Right ventricle myocardium superior (tissue), 1 donor: ENCODE measurements at regions not wholly inside any gene's neighbourhood (a gene's known extent, or its start where the extent isn't known, plus 50 kb on each side); places are given as distances from the start of the nearest gene placed in this dataset.

ENCODE experiments used
- ATAC-seq: fragments of 200-7000 bp; cut with Tn5 transposase; one replicate; pipeline ENCODE4 v1.9.1; 2020; ENCODE audit warnings: mild to moderate bottlenecking; ENCODE audit not compliant: poor library complexity
- DNase-seq: peaks from one replicate; pipeline ENCODE4 v3.0.0-alpha.2; 2020
- intact Hi-C: fragments of 100-400 bp; cut with DNase I; formaldehyde crosslinking; loops from one replicate; pipeline ENCODE4 v1.11.2; 2022
- donor health status: DM: no; HTN: yes; CAD: no; lungs with severe emphysema.

GRCh38 chr5:165202519-165202910, 1697.1 kb downstream of the MAT2B start:
- intact Hi-C loops = no loop called here
- DNase-seq (no peak), ATAC-seq (no peak)

GRCh38 chr5:165209101-165209727, 1703.8 kb downstream of the MAT2B start:
- intact Hi-C loops = no loop called here
- DNase-seq = no peak
- ATAC-seq = no peak

GRCh38 chr5:165224366-165225045, 1719.1 kb downstream of the MAT2B start:
- ATAC-seq (no peak), DNase-seq (no peak)
- intact Hi-C loops = no loop called here

- DNase-seq (no peak), ATAC-seq (no peak)
- intact Hi-C loops = no loop called here
Measured at GRCh38 chr5:165227515-165227914, 1722.1 kb downstream of the MAT2B start.

GRCh38 chr5:165228184-165228583, 1722.8 kb downstream of the MAT2B start:
- DNase-seq (no peak), ATAC-seq (no peak)
- intact Hi-C loops = no loop called here

GRCh38 chr5:165231821-165232508, 1726.5 kb downstream of the MAT2B start:
- ATAC-seq (no peak), DNase-seq (no peak)
- intact Hi-C loops = no loop called here

GRCh38 chr5:165232509-165233028, 1727.2 kb downstream of the MAT2B start:
- ATAC-seq (no peak), DNase-seq (no peak)
- intact Hi-C loops = no loop called here

GRCh38 chr5:165241811-165242210, 1736.4 kb downstream of the MAT2B start:
- intact Hi-C loops = no loop called here
- ATAC-seq = no peak

GRCh38 chr5:165242646-165243045, 1737.2 kb downstream of the MAT2B start:
- ATAC-seq = no peak
- intact Hi-C loops = no loop called here
- DNase-seq = no peak

More at GRCh38 chr5:165241811-165242210, 1736.4 kb downstream of the MAT2B start:
- DNase-seq = no peak

GRCh38 chr5:165244407-165244806, 1739.0 kb downstream of the MAT2B start:
- ATAC-seq (no peak), DNase-seq (no peak)
- intact Hi-C loops = no loop called here

GRCh38 chr5:165258197-165258771, 1752.9 kb downstream of the MAT2B start:
- intact Hi-C loops = no loop called here
- no peak for ATAC-seq
- no peak for DNase-seq

- ATAC-seq = no peak
- no peak for DNase-seq
- intact Hi-C loops = no loop called here
Measured at GRCh38 chr5:165260426-165260825, 1755.0 kb downstream of the MAT2B start.

GRCh38 chr5:165263536-165263935, 1758.1 kb downstream of the MAT2B start:
- ATAC-seq (no peak), DNase-seq (no peak)
- intact Hi-C loops = no loop called here

GRCh38 chr5:165266939-165267338, 1761.5 kb downstream of the MAT2B start:
- DNase-seq = no peak
- ATAC-seq = no peak
- intact Hi-C loops = no loop called here

GRCh38 chr5:165272436-165272835, 1767.0 kb downstream of the MAT2B start:
- DNase-seq (no peak), ATAC-seq (no peak)
- intact Hi-C loops = no loop called here

GRCh38 chr5:165277661-165278060, 1772.2 kb downstream of the MAT2B start:
- DNase-seq (no peak), ATAC-seq (no peak)
- intact Hi-C loops = no loop called here

- DNase-seq (no peak), ATAC-seq (no peak)
- intact Hi-C loops = no loop called here
Measured at GRCh38 chr5:165282491-165282890, 1777.1 kb downstream of the MAT2B start.

- no peak for ATAC-seq
Measured at GRCh38 chr5:165286692-165287091, 1781.3 kb downstream of the MAT2B start.

GRCh38 chr5:165290535-165290934, 1785.1 kb downstream of the MAT2B start:
- DNase-seq (no peak), ATAC-seq (no peak)
- intact Hi-C loops = no loop called here

More at GRCh38 chr5:165286692-165287091, 1781.3 kb downstream of the MAT2B start:
- intact Hi-C loops = no loop called here
- no peak for DNase-seq
